ENCODE measurements at regions not wholly inside any gene's neighbourhood (a gene's known extent, or its start where the extent isn't known, plus 50 kb on each side); places are given as distances from the start of the nearest gene placed in this dataset.

GRCh38 chr15:79513417-79513816 is 81.3 kb downstream of the MINAR1 start:
- TF ChIP-seq CTCF (IDR thresholded peaks at IDR 0.05; ENCODE audit: low read depth, low read length, poor library complexity, severe bottlenecking) (no peak), EZH2phosphoT487 (IDR thresholded peaks at IDR 0.05; ENCODE audit: borderline replicate concordance, low read length) (no peak)
